HG03045 (cell line): ENCODE measurements at regions not wholly inside any gene's neighbourhood (a gene's known extent, or its start where the extent isn't known, plus 50 kb on each side); places are given as distances from the start of the nearest gene placed in this dataset.
"Not testable (repeated sequence)": the region's sequence is repeated elsewhere in the genome, so short reads cannot be mapped to it uniquely, and the experiment has no call there.

Experiments
- ATAC-seq: cut with Tn5 transposase; IDR thresholded peaks from one replicate; pipeline ENCODE4 v1.9.1; 2021; ENCODE audit warnings: mild to moderate bottlenecking, moderate library complexity; ENCODE audit not compliant: unreplicated experiment

DNA sequence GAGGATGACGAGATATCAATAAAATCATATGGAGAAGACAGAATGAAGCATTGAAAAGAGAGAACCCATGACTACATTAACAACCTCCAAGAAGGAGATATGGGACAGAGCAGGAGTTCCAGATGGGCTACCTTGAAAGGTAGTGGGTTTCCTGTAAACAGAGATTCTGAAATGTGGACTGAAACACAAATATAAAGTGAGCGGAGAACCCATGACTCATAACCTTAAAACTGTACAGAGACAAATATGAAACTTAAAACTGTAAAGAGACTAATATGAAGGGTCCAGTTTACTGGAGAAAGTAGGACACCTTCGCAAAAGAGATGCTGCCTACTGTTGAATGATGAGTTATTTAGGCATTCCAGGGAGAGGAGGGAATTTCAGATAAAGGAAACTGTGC lies 383.7 kb downstream of the CAAP1 start:
- no peak for ATAC-seq

DNA sequence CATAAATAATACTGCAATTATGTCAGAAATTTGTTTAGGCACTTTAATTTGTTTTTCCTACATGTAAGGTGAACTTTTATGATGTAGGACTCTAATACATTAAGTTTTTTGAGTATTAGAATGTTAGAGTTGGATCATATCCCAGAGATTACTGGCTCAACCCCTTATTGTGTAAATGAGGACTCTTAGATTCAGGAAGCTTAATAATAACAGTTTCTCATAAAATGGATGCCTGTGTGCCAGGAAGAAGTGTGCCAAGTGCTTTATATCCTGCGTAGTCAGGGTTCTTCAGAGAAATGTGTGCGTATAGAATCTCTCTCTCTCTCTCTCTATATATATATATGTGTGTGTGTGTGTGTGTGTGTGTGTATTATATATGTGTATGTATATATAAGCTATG lies 388.5 kb downstream of the CAAP1 start:
- ATAC-seq = no peak

DNA sequence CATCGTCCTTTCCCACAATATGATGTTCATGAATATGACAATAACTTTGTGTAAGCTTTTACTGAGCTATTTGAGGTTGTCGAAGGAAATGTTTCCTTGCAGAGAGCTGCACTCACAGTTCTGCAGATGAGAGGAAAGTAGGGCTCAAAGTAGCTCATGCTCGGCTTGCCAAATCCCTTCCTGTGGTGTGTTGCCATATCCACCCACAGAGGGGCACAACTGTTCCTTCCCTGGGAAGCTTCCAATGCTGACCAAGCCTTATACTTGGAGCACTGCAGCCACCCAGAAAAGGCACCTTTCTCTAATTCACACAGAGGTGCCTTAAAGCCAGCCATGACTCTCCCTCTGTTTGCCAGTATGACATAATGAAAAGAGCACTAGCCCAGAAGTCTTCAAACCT lies 390.3 kb downstream of the CAAP1 start:
- ATAC-seq = no peak

- no peak for ATAC-seq
Observed at GRCh38 chr9:26500471-26500870, 392.1 kb downstream of the CAAP1 start.

- ATAC-seq = not testable (repeated sequence)
Observed at GRCh38 chr9:26492608-26493521, 399.7 kb downstream of the CAAP1 start.

DNA sequence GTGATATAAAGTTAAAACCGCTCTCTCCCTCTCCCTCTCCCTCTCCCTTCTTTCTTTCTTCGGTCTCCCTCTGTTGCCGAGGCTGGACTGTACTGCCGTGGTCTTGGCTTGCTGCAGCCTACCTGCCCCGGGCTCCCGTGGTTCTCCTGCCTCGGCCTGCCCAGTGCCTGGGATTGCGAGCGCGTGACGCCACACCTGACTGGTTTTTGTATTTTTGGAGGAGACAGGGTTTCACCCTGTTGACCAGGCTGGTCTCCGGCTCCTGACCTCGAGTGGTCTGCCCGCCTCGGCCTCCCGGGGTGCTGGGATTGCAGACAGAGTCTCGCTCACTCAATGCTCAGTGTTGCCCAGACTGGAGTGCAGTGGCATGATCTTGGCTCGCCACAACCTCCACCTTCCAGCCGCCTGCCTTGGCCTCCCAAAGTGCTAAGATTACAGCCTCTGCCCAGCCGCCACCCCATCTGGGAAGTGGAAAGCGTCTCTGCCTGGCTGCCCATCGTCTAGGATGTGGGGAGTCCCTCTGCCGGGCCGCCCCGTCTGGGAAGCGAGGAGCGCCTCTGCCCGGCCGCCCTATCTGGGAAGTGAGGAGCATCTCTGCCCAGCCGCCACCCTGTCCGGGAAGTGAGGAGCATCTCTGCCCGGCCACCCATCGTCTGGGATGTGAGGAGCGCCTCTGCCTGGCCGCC lies 400.5 kb downstream of the CAAP1 start:
- ATAC-seq = not testable (repeated sequence)

- no peak for ATAC-seq
Observed at GRCh38 chr9:26483991-26484390, 408.6 kb downstream of the CAAP1 start.

GRCh38 chr9:26477963-26478362 lies 414.6 kb downstream of the CAAP1 start:
- ATAC-seq = no peak

DNA sequence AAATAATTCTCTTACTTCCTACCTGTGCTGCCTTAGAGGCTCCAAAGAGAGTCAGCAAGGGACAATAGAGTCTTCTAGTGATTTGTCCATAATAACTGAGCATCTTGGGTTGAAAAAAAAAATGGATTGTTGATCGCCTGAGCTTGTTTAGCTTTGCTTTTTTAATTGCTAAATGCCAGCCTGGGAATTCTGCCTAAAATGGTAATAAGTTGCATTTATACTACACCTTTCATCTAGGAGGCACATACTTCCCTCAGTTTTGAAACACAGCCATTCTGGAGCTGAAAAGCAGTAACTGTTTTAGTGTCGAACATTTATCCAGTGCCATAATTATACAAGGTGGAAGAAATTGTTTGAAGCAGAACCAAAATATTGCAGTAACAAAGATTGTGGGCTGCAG lies 421.3 kb downstream of the CAAP1 start:
- ATAC-seq = no peak

DNA sequence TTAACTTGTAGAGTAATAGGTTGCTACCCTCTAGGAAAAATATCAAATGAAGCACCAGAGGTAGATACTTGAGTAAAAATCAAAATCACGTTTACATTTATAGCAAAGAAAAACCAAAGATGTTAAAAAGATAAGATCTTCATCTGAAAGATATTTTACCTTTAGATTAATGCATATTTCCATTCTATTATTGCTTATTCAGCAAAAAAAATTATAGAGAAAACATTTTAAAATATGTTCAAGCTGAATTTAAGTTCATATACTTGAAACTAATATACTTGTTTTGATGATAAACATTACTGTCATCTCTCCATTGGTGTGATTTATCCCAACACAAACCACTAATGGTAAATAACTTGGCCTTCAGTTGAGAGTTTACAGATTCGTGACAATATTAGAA lies 422.3 kb downstream of the CAAP1 start:
- no peak for ATAC-seq

DNA sequence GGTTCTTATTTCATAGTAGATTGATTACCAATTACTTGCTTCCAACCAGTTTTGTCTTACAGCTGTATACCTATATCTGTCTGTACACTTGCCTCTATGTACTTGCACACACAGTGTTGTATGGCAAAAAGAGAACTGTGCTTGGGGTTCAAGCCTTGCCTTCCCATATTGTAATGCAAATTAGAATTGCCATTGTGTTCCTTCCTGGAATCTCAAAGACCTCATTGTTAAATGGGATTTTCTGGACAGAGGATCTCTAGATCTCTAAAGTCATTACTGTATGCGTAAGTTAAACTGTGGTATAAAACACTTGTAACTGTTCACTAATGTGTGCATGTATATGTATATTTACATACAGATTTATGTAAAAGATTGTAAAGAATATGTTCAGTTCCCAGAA lies 428.8 kb downstream of the CAAP1 start:
- ATAC-seq = no peak

DNA sequence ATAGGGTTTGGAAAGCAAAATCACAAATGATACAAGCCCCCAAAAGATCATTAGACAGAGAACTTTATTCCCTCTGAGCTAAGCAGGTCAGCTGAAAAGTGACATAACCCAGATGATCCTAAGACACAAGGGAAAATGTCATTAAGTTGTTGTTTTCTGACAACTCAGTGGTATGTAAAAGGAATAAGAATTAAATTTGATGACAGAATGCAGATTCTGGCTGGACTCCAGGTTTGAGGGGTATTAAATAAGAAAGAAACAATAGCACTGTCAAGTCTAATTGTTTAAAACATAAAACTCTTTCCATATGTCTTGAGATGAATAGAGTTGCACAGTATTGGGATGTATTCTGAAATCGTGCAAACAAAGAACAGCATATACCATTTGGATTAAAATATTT lies 429.9 kb downstream of the CAAP1 start:
- ATAC-seq = no peak

DNA sequence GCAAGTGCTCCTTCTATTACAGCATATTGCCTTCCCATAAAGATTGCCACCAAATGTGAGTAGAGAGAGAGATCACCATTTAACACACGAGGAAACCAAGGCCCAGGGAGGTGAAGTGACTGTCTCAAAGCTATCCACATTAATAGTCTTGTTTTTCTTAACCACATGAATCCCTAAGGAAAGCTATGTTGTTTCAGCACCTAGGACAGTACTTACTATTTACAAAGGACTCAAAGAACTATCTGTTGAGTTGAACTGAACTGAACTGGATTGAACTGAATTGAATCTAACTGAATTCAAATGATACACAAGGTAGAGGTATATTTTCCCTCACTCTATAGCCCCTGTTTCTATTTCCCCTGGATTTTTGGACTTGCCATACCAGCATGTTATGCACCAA lies 430.4 kb downstream of the CAAP1 start:
- no peak for ATAC-seq

- ATAC-seq = no peak
Observed at GRCh38 chr9:26460624-26461023, 432.0 kb downstream of the CAAP1 start.

- ATAC-seq = no peak
Observed at GRCh38 chr9:26459959-26460358, 432.6 kb downstream of the CAAP1 start.

- ATAC-seq = no peak
Observed at GRCh38 chr9:26458054-26458453, 434.5 kb downstream of the CAAP1 start.

- no peak for ATAC-seq
Observed at GRCh38 chr9:26457151-26457550, 435.5 kb downstream of the CAAP1 start.

- no peak for ATAC-seq
Observed at GRCh38 chr9:26439061-26439624, 453.5 kb downstream of the CAAP1 start.

GRCh38 chr9:26437056-26437711 lies 455.4 kb downstream of the CAAP1 start:
- ATAC-seq = no peak

DNA sequence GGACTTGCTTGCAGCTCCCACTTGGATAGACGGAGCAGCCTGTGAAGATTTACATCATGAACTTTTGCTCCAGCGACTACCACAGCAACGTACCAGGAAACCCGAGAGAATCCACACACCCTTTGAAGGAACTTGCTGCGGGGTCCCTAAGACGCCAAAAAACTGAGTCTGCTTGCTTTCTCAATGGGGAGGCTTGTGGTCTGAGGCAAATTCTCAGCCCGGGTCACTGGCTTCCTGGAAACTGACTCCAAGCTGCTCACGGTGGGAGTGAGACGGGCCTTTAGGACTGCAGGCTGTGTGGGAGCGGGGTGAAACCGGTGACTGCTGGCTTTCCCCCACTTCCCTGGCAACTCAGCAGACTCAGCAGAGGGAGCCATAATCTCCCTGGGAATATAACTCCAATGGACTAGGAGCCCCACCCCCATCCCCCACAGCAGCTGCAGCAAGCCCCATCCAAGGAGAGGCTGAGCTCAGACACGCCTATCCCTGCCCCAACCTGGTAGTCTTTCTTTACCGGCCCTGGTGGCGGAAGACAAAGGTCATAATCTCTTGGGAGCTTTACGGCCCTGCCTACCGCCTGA lies 466.0 kb downstream of the CAAP1 start:
- no peak for ATAC-seq

DNA sequence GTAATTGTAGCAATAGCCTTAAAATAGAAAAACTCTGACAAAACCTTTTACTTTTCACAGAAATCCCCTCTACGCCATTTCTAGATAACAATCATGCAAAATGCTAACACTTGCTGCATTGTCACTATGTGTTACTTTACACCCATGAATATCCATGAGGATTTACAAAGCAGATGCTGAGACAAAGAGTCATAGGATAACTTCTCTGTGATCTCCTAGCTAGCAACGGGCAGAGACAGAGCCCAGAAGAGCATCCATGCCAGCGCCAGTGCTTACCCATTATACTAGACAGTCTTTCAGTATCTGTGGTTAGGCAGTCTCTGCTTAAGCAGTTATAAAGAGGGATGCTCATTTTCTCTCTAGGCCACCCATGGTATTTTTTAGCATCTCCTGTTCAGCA lies 474.1 kb downstream of the CAAP1 start:
- ATAC-seq = no peak
